Activated CD4-positive, alpha-beta memory T cell treated with anti-CD3 and anti-CD28 coated beads, Interleukin-2, amount 10 ng/mL, durations not matched to agents 7 days and 5 days (primary cell): ENCODE measurements at regions not wholly inside any gene's neighbourhood (a gene's known extent, or its start where the extent isn't known, plus 50 kb on each side); places are given as distances from the start of the nearest gene placed in this dataset.
"Not testable (repeated sequence)": the region's sequence is repeated elsewhere in the genome, so short reads cannot be mapped to it uniquely, and the experiment has no call there.

ENCODE experiments used
- CTCF ChIA-PET: fragments of 350-600 bp; sonication (Branson Sonifier 250); formaldehyde crosslinking; loops from one replicate; lab custom pipeline; 2021; ENCODE audit warnings: antibody characterized with exemption, inconsistent platforms; lab: Charles Lee
- POLR2A ChIA-PET: fragments of 350-600 bp; sonication (Branson Sonifier 250); formaldehyde crosslinking; loops from one replicate; lab custom pipeline; 2021; ENCODE audit warnings: antibody characterized with exemption; lab: Charles Lee
- DNase-seq: peaks from one replicate; pipeline ENCODE4 v3.0.0-alpha.2; 2020
- H3K27ac Mint-ChIP-seq: one replicate; pipeline ENCODE4 v1.8.0; 2021; ENCODE audit warnings: mild to moderate bottlenecking, mixed read lengths
- H3K27me3 Mint-ChIP-seq: one replicate; pipeline ENCODE4 v1.8.0; 2021; ENCODE audit warnings: mixed read lengths
- H3K36me3 Mint-ChIP-seq: one replicate; pipeline ENCODE4 v1.8.0; 2021; ENCODE audit warnings: low read depth, mixed read lengths
- H3K4me1 Mint-ChIP-seq: one replicate; pipeline ENCODE4 v1.8.0; 2021; ENCODE audit warnings: mixed read lengths
- H3K4me3 Mint-ChIP-seq: one replicate; pipeline ENCODE4 v1.8.0; 2021; ENCODE audit warnings: mild to moderate bottlenecking, mixed read lengths
- H3K9me3 Mint-ChIP-seq: one replicate; pipeline ENCODE4 v1.8.0; 2021; ENCODE audit warnings: mixed read lengths

DNA sequence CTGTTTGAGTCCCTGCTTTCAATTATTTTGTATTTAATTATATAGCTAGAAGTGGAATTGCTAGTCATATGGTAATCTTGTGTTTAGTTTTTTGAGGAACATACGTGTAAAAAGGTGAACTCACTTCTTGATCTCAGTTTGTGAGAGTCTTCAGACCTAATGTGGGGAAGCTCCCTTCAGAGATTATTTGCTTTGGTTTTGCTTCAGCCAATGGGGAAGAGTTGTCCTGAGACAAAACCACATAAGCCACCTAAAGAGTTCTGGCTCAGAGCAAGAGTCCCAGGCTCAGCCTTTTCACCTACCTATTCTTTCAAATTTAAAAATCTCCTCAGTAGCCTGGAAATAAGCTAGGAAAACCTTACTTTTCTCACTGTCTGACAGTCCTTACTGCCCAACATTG lies 138.4 kb downstream of the UCK2 start:
- H3K4me3 Mint-ChIP-seq, result no peak overlapping the region
- CTCF ChIA-PET, result no interaction called here
- no peaks in the 10 kb centered on the region for H3K4me1 Mint-ChIP-seq
- DNase-seq, result no peak
- POLR2A ChIA-PET, result no interaction called here
- H3K27ac Mint-ChIP-seq, result no peak overlapping the region
- H3K27me3 Mint-ChIP-seq, result peaks cover 12% of the 10 kb centered on the region
- H3K36me3 Mint-ChIP-seq, result no peaks in the 10 kb centered on the region
- no peaks in the 10 kb centered on the region for H3K9me3 Mint-ChIP-seq

DNA sequence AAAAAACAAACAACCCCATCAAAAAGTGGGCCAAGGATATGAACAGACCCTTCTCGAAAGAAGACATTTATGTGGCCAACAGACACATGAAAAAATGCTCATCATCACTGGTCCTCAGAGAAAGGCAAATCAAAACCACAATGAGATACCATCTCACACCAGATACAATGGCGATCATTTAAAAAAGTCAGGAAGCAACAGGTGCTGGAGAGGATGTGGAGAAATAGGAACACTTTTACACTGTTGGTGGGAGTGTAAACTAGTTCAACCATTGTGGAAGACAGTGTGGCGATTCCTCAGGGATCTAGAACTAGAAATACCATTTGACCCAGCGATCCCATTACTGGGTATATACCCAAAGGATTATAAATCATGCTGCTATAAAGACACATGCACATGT lies 142.0 kb downstream of the UCK2 start:
- POLR2A ChIA-PET, result not testable (repeated sequence)

DNA sequence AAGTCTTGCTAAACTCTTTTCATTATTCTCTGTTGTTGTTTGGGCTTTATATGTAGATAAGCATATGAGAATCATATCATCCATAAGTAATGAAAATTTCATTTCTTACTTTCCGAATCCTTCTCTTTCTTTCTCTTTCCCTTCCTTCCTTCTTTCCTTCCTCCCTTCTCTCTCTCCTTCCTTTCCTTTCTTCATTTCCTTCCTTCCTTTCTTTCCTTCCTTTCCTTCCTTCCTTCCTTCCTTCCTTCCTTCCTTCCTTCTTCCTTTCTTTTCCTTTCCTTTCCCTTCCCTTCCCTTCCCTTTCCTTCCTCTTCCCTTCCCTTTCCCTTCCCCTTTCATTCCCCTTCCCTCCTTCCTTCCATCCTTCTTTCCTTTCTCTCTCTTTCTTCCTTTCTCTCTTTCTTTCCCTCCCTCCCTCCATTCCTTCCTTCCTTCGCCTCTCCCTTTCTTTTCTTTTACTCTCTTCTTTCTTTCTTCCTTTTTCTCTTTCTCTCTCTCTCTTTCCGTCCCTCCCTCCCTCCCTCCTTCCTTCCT lies 147.3 kb downstream of the UCK2 start:
- POLR2A ChIA-PET, result no interaction called here
- no peaks in the 10 kb centered on the region for H3K9me3 Mint-ChIP-seq
- H3K27ac Mint-ChIP-seq, result no peak overlapping the region
- CTCF ChIA-PET, result no interaction called here
- H3K4me3 Mint-ChIP-seq, result no peak overlapping the region
- no peak for DNase-seq
- no peaks in the 10 kb centered on the region for H3K4me1 Mint-ChIP-seq
- H3K36me3 Mint-ChIP-seq, result no peaks in the 10 kb centered on the region
- H3K27me3 Mint-ChIP-seq, result peaks cover 11% of the 10 kb centered on the region

More for the DNA sequence above, 142.0 kb downstream of the UCK2 start:
- H3K4me1 Mint-ChIP-seq, H3K27me3 Mint-ChIP-seq, H3K4me3 Mint-ChIP-seq, DNase-seq, H3K27ac Mint-ChIP-seq, H3K36me3 Mint-ChIP-seq, CTCF ChIA-PET, H3K9me3 Mint-ChIP-seq: not testable (repeated sequence)

DNA sequence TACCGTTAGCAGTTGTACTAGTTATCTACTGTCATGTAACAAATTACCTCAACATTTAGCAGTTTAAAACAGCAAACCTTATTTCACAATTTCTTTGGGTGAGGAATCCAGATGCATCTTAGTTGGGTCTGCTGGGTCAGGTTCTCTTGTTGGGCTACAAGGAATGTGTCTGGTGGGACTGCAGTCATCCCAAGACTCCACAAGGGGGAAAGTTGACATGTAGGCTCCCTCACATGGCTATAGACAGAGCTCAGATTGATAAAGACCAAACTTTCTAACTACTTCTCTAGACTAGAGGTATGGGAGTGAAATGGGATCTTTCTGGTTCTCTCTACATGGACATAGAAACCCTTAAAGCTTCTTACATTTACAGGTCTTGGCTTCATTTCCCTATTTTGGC lies 160.9 kb downstream of the UCK2 start:
- POLR2A ChIA-PET, result no interaction called here

DNA sequence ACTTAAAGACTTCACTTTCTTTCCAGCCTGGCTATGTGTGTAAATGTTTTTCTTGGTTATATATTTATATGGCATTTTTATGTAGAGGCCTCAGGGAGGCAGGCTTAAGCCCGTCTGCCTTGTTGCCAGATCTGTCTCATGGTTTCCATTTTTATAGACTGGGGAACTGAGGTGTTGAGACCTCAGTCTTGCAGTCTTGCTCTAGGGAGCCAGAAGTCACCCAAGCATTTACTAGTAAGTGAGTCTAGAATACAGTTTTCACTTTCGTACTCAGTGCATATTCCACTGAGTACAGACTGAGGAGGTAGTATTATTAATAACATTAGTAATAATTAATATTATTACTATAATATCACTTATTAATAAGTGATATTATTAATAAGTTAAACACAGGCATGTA lies 161.4 kb downstream of the UCK2 start:
- no peak overlapping the region for H3K4me3 Mint-ChIP-seq
- H3K36me3 Mint-ChIP-seq, result no peaks in the 10 kb centered on the region
- no peaks in the 10 kb centered on the region for H3K9me3 Mint-ChIP-seq
- ChIA-PET POLR2A (no interaction called here), CTCF (interaction anchor here (1.2 kb wide), 1 partner anchor 29 kb away, joined by 3 read pairs; no protein-coding TSS in a partner anchor)
- H3K27me3 Mint-ChIP-seq, result peaks cover 3% of the 10 kb centered on the region
- H3K4me1 Mint-ChIP-seq, result no peaks in the 10 kb centered on the region
- no peak overlapping the region for H3K27ac Mint-ChIP-seq
- DNase-seq, result no peak

More for the DNA sequence above, 160.9 kb downstream of the UCK2 start:
- CTCF ChIA-PET, result interaction anchor here (1.2 kb wide), 1 partner anchor 29 kb away, joined by 3 read pairs; no protein-coding TSS in a partner anchor
- no peak for DNase-seq
- no peak overlapping the region for H3K27ac Mint-ChIP-seq
- H3K4me1 Mint-ChIP-seq, result no peaks in the 10 kb centered on the region
- no peak overlapping the region for H3K4me3 Mint-ChIP-seq
- no peaks in the 10 kb centered on the region for H3K9me3 Mint-ChIP-seq
- H3K36me3 Mint-ChIP-seq, result no peaks in the 10 kb centered on the region
- peaks cover 3% of the 10 kb centered on the region for H3K27me3 Mint-ChIP-seq

DNA sequence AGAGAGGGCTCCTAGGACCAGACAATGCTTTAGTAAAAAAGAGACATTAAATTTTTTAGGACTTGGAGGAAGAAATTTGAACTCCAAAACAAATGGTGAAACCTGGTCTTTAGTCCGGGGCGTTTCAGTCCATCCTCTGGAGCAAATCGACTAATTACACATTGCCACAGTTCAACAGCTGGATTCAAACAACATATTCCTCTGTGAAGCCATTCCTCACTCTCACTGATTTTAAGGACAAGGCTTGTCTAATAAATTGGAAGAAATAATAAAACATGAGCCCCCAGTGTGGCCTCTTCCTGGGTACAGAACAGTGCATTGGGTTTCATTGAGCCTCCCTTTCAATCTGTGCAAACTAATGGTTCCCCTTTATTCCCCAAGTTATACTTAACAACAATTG lies 165.1 kb downstream of the UCK2 start:
- POLR2A ChIA-PET, result no interaction called here
- Mint-ChIP-seq H3K4me1 (no peaks in the 10 kb centered on the region), H3K4me3 (no peak overlapping the region), H3K9me3 (no peaks in the 10 kb centered on the region), H3K27ac (no peak overlapping the region), H3K27me3 (no peaks in the 10 kb centered on the region), H3K36me3 (no peaks in the 10 kb centered on the region)
- CTCF ChIA-PET, result no interaction called here
- DNase-seq, result no peak

DNA sequence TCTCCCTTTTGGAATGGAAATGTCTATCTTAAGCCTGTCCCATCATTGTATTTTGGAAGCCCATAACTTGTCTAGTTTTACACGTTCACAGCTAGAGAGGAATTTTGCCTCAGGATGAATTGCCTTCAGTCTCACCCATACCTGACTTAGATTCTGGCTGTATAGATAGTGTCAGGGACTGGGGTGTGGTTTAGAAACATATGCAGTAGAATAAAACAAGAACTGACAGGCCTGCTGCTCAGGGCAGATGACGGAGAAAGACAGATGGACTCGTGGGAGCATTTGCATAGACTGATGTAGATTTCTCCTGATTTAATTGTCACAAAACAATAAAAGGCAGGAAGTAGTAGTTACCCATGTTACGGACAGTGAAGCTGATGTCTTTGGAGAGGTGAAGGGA lies 166.7 kb downstream of the UCK2 start:
- Mint-ChIP-seq H3K36me3 (no peaks in the 10 kb centered on the region), H3K27ac (no peak overlapping the region), H3K4me1 (no peaks in the 10 kb centered on the region), H3K9me3 (no peaks in the 10 kb centered on the region), H3K4me3 (no peak overlapping the region), H3K27me3 (no peaks in the 10 kb centered on the region)
- CTCF ChIA-PET, result no interaction called here
- DNase-seq, result no peak
- POLR2A ChIA-PET, result no interaction called here

DNA sequence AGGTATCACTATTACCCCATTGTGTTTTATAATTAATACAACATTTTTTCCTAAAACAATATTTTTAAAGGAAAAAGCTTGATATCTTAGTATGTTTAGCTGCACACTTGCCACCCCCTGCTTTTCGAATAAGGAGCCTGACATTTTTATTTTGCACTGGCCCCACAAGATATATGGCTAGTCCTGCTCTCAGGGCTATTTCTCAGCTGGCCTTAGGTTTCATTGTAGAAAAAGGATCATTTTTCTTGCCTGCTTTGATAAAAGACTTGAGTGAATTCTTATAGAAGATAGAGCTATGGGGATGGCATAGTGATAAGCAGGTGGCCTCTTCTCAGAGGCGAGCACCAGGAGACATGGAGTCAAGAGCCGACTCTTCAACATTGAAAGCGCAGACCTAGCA lies 167.0 kb downstream of the FAM78B start:
- Mint-ChIP-seq H3K27me3 (peaks cover 4% of the 10 kb centered on the region), H3K4me3 (no peak overlapping the region)

DNA sequence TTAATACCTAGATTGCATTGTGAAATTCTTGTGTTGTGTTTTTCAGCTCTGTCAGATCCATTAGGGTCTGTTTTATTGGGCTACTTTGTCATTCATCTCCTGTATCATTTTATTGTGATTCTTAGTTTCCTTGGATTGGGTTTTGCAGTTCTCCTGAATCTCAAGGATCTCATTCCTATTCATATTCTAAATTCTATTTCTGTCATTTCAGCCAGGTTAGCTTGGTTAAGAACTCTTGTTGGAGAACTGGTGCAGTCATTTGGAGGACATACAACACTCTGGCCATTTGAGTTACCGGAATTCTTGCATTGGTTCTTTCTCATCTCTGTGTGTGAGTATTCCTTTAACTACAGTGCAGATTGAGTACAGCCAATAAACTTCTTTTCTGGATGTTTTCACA lies 159.6 kb downstream of the FAM78B start:
- peaks cover 6% of the 10 kb centered on the region for H3K27me3 Mint-ChIP-seq
- H3K4me1 Mint-ChIP-seq, result no peaks in the 10 kb centered on the region
- DNase-seq, result no peak
- CTCF ChIA-PET, result no interaction called here
- peaks cover 6% of the 10 kb centered on the region for H3K9me3 Mint-ChIP-seq
- no peak overlapping the region for H3K27ac Mint-ChIP-seq
- no peak overlapping the region for H3K4me3 Mint-ChIP-seq
- H3K36me3 Mint-ChIP-seq, result no peaks in the 10 kb centered on the region
- POLR2A ChIA-PET, result no interaction called here

More for the DNA sequence above, 167.0 kb downstream of the FAM78B start:
- ChIA-PET POLR2A (no interaction called here), CTCF (no interaction called here)
- no peak overlapping the region for H3K27ac Mint-ChIP-seq
- DNase-seq, result no peak
- no peaks in the 10 kb centered on the region for H3K36me3 Mint-ChIP-seq
- H3K4me1 Mint-ChIP-seq, result no peaks in the 10 kb centered on the region
- no peaks in the 10 kb centered on the region for H3K9me3 Mint-ChIP-seq

DNA sequence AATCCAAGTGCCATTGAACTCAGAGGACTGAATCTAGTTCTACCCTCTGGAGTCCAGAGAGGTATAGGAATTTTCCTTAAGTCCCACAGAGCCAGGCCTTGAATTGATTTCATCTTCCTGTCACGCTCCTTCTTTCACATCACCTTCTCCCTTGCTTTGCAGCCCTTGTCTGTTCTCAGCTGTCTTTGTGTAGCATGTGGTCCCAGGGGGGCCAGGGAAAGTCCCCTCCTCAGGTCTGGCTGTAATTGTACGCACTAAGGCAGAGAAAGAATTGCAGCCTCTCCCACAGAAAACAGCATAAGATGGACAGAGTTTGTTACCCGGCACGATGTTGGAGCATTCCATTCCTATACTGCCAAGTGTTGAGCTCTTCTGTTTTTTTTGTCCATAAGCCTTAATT lies 153.6 kb downstream of the FAM78B start:
- ChIA-PET POLR2A (no interaction called here), CTCF (no interaction called here)
- H3K4me1 Mint-ChIP-seq, result no peaks in the 10 kb centered on the region

DNA sequence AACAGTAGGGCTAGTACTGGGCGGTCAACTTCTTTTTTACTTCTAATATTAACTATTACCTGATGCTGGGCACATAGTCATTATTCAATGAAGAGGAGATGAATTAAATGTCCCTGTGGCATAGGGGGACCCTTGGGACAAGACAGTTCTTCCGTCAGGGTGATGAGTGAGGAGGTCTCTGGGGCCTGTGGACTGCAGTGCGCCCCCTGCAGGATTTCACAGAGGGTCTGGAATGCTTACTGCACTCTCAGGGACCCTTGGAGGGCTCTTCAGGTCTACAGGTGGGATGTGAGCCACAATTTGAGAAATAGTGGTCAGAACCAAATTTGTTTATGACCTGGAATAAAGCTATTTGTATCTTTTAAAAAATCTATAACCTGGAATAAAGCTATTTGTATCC lies 149.4 kb downstream of the FAM78B start:
- Mint-ChIP-seq H3K27me3 (peaks cover 4% of the 10 kb centered on the region), H3K4me1 (no peaks in the 10 kb centered on the region), H3K27ac (no peak overlapping the region), H3K36me3 (no peaks in the 10 kb centered on the region), H3K9me3 (no peaks in the 10 kb centered on the region), H3K4me3 (no peak overlapping the region)
- DNase-seq, result no peak
- CTCF ChIA-PET, result interaction anchor here (0.6 kb wide), 1 partner anchor 28 kb away, joined by 3 read pairs; no protein-coding TSS in a partner anchor
- POLR2A ChIA-PET, result no interaction called here

More for the DNA sequence above, 153.6 kb downstream of the FAM78B start:
- Mint-ChIP-seq H3K9me3 (no peaks in the 10 kb centered on the region), H3K36me3 (no peaks in the 10 kb centered on the region), H3K27me3 (no peaks in the 10 kb centered on the region), H3K27ac (no peak overlapping the region), H3K4me3 (no peak overlapping the region)
- DNase-seq, result no peak
